Anterior cingulate cortex (tissue), 58 donors: ENCODE measurements at regions not wholly inside any gene's neighbourhood (a gene's known extent, or its start where the extent isn't known, plus 50 kb on each side); places are given as distances from the start of the nearest gene placed in this dataset.
"Not testable (repeated sequence)": the region's sequence is repeated elsewhere in the genome, so short reads cannot be mapped to it uniquely, and the experiment has no call there.

Experiments
- DNase-seq, 58 donors: peaks; one replicate each; lab custom pipeline; 2025; lab: John Stamatoyannopoulos, UW

DNA sequence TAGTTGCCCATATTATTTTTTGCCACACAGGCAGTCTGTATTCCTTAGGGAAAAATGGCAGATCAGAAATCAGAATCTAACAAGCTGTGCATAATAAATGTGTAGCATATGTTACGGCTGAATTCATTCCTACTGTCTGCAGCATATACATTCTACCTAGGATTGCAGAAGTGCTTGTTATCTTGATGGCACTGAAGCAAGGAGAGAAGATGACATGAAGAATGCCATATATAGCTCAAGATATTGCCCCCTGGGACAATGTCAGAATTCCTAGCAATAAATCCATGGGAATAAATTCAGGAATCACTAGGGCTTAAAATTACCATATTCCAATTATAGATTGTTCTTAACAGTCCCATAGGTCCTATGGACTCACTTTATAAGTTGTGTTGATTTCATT is 293.0 kb upstream of the CNR1 start:
- no peak for DNase-seq

GRCh38 chr6:88458662-88459061 is 292.5 kb upstream of the CNR1 start:
- DNase-seq: no peak

GRCh38 chr6:88456221-88456859 is 290.2 kb upstream of the CNR1 start:
- DNase-seq: no peak

- peak in 7 of 58 donors; percentile 1 to 34 (median 7) for DNase-seq
Measured at GRCh38 chr6:88455317-88455716, 289.2 kb upstream of the CNR1 start.

- DNase-seq: no peak
Measured at GRCh38 chr6:88454658-88455057, 288.5 kb upstream of the CNR1 start.

- DNase-seq: no peak
Measured at GRCh38 chr6:88449770-88450169, 283.6 kb upstream of the CNR1 start.

GRCh38 chr6:88445188-88445965 is 279.2 kb upstream of the CNR1 start:
- DNase-seq: no peak

GRCh38 chr6:88443554-88443953 is 277.4 kb upstream of the CNR1 start:
- DNase-seq: no peak

DNA sequence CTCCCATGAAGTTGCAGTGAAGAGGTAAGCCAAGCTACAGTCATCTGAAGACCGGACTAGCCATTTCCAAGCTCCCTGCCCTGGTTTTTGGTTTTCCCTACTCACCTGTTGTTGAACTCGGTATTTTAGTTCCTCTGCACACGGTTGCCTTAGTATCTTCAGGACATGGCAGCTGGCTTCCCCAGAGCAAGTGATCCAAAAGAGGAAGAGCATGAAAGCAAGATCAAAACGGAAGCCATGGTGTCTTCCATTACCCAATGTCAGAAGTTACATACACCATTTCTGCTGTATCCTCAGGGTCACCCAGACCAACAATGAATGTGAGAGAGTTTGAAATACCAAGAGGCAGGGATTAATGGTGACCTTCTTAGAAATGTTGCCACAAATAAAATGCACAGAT is 276.6 kb upstream of the CNR1 start:
- DNase-seq: no peak

- DNase-seq: no peak
Measured at GRCh38 chr6:88441346-88441745, 275.2 kb upstream of the CNR1 start.

- DNase-seq: no peak
Measured at GRCh38 chr6:88428068-88428467, 261.9 kb upstream of the CNR1 start.

- no peak for DNase-seq
Measured at GRCh38 chr6:88426005-88426404, 259.9 kb upstream of the CNR1 start.

DNA sequence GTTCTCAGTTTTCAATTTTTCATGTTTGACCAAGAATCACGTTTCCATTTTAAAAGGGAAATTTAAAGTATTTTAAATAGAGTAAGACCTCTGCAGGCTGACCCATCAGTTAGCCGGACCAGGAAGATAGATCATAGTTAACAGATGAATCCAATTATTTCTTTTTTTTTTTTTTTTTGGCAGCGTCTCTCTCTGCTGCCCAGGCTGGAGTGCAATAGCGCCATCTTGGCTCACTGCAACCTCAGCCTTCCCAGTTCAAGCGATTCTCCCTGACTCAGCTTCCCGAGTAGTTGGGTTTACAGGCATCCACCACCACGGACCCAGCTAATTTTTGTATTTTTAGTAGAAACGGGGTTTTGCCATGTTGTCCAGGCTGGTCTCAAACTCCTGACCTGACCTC is 256.7 kb upstream of the CNR1 start:
- DNase-seq: no peak

- not testable (repeated sequence) for DNase-seq
Measured at GRCh38 chr6:88420967-88421488, 254.9 kb upstream of the CNR1 start.

- DNase-seq: not testable (repeated sequence)
Measured at GRCh38 chr6:88418921-88419810, 253.0 kb upstream of the CNR1 start.

- not testable (repeated sequence) for DNase-seq
Measured at GRCh38 chr6:88417361-88417760, 251.2 kb upstream of the CNR1 start.

GRCh38 chr6:88413459-88413858 is 247.3 kb upstream of the CNR1 start:
- DNase-seq: no peak

GRCh38 chr6:88408355-88408754 is 242.2 kb upstream of the CNR1 start:
- not testable (repeated sequence) for DNase-seq

- DNase-seq: not testable (repeated sequence)
Measured at GRCh38 chr6:88406674-88407073, 240.5 kb upstream of the CNR1 start.

GRCh38 chr6:88403486-88403885 is 237.3 kb upstream of the CNR1 start:
- DNase-seq: no peak

GRCh38 chr6:88402909-88403308 is 236.8 kb upstream of the CNR1 start:
- no peak for DNase-seq
